Occipital lobe (tissue), 1 donor: ENCODE measurements at regions not wholly inside any gene's neighbourhood (a gene's known extent, or its start where the extent isn't known, plus 50 kb on each side); places are given as distances from the start of the nearest gene placed in this dataset.

Experiments used
- DNase-seq: peaks from one replicate; lab custom pipeline; 2025; lab: John Stamatoyannopoulos, UW

DNA sequence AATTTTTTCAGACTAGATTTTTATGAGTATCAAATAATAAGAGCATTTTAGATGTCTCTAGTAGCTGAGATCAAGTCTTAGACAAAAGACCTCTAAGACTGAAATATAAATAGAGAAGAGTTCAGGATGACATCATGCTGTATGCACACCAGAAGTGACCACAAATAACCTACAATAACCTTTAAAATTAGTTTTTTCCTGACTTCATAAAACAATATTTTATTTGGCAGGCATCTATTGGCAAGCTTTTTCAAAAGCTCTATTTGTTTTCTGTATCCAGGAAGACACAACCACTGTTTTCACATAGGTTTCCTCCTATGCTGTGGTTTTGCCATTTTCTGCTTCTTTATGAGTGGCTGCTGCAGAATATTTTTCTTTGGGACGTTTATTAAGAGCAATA, 359.1 kb downstream of the CRPPA start:
- DNase-seq: no peak

DNA sequence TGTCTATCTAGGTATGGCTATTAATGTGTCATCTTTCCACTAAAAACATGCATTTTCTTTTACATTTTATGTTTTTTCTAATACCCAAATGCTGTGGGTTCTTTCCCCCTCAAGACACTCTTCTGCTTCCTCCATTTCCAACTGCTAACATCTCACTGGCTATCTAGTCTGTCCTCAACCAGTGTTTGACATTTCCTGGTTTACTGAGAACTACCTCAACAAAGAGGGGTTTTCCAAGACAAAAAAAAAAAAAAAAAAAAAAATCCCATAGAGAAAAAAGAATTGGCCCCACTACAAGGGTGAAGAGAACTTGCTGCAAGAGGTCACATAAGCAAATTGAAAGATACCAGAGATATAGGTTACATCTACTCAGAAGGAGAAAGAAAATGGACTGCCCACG, 359.7 kb downstream of the CRPPA start:
- DNase-seq: no peak

DNA sequence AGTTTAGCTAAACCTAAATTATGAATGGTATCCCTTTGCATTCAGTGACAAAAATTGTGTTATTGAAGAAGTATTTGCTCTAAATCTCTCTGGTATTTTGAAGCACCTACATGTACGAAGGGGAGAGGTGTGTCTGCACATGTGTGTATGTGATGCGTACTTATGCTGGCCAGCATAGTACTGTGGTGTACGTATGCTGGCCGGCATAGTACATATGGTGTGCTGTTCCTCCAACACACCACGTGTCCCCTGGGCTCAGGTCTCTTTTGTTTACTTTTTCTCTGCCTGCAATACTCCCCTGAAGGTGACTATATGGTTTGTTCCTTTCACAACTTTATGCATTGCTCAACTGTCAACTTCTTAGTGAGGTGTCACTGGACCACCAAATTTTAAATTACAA, 360.3 kb downstream of the CRPPA start:
- DNase-seq: no peak

DNA sequence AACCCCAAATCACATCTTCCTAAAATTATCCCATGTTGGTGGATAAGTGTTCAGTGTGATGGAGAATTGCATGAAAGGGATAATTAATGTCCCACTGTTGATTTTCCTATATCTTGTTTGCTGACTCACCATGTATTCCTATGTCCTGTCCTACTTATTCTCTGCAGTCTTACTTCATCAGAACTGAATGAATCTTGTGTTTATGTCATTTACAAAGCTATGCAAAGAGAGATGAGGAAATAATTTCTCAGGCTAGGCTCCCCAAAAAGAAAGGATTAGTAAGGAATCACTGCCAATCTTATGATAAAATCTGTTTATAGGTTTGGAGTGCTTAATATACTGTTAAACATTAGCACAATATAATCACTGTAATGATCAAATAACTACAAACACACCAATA, 360.8 kb downstream of the CRPPA start:
- no peak for DNase-seq

DNA sequence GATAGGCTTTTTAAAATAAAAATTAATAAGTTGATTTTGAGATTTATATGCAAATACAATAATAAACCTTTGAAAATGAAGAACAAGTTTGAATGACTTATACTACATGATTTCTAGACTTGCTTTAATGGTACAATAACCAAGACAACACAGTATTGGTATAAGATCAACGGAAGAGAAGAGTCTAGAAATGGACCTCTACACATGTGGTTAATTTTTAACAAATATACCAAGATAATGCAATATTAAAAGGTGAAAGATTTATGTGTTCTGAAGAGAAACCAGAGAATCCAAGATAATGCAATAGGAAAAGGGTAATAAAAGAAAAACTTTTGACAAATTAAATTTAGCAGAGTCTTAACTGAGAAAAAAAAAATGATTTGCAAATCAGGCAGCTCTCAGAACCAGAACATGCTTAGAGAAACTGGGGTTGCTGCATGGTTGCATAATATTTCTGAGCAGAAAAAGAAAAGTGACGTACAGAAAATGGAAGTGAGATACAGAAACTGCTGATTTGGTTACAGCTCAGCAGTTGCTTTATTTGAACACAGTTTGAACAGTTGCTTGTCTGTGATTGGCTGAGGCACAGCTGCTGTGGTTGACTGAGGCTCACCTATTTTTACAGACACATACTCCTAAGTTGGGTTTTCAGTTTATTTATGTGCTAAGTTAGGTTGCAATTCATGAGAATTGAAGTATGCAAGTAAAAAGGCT, 365.9 kb downstream of the CRPPA start:
- no peak for DNase-seq

DNA sequence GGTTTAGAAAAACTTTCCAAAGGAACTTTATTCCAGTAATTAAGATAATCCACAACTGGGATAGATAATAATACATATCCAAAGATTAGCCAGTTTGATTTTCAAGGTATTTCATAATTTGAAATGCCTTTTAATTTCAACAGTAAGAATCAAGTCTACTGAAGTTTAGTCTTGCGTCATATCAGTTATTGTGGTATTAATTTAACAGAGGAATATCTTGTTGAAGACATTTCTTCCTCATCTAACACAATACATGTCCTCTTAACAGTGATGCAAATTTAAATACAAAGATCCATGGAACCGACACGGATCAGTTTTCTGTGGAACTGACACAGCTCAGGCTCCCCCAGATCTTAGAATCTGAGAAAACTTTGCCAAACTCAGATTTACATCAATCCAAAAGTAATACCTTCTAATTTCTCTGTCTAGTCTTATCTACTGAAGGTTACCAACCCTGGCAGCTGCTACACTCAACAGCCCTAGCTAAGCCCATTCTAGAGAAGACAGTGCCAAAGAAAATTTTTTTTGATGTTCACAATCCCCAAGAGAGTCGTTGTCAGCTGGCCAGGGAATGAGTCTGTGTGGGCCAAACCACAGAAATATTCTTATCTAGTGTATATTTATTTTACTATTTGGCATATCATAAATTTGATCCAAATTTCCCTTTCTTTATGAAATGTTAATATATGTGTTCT, 365.2 kb upstream of the MEOX2 start:
- no peak for DNase-seq

DNA sequence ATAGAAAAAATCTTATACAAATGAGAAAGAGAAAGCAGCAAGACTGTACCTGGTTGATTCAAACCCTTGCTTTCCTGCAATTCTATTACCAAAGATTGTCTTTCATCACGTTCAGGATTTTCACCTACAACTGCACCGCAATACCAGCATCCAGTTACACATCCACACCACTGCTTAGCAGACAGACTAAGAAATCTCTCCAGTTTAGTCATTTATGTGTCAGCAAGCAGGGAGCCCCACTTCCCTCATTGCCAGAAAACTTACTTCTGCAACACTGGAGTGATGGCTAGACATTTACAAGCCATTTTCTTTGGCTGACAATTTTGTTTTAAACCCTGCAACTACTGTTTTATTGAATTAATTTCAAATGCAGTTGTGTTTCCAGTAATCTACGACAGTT, 359.6 kb upstream of the MEOX2 start:
- no peak for DNase-seq

DNA sequence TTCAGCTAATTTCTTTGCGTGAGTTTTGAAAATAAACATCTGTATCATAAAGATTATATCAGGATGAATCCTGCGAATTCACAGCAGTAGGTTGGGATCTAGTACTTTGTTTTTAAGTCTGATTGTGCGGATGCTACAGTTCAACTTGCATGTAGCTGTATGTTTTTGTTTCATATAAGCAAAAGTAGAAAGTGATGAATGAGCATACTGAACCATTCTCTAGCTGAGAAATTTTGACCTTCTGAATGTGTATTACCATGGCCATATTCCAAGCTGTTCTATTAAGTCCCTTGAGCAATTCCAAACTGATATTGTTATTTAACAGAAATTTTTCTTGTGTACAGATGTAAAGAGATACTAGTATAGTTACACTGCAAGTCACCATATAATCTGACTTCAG, 358.8 kb upstream of the MEOX2 start:
- no peak for DNase-seq

DNA sequence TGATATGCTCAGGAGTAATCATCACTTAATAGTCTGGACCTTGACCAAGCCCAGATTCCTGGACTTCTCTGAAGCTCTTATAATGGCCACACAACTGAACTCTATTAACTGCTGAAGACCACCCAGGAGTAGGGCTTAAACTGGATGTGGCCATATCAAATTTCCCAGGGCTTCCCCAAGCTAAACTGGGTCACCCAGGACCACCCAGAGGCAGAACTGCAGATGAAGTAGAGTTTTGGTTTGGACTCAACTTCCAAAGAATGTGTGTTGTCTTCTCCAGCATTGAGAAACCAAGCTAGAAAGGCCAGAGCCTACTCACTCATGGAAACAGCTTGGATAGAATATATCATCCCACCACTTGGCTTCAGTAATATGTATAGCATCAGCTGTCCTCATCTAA, 358.2 kb upstream of the MEOX2 start:
- DNase-seq: no peak

DNA sequence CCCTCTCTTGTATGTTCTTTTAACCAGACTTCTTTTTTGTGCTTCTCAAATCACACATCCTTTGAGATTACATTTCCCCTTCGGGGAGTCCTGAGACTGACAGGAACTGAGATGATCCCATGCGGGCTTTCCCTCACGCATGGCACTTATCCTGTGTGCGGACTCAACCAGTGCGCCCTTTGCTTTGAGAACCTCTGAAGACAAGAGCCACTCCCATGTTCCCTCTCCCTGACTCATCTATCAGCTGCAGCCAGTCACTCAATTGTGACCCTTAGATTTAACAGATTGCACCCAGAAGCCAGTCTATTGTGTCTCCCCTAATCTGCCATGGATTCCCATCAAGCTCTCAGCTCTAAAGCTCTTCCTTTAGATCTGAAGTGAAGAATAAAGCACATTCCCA, 353.9 kb upstream of the MEOX2 start:
- DNase-seq: no peak

DNA sequence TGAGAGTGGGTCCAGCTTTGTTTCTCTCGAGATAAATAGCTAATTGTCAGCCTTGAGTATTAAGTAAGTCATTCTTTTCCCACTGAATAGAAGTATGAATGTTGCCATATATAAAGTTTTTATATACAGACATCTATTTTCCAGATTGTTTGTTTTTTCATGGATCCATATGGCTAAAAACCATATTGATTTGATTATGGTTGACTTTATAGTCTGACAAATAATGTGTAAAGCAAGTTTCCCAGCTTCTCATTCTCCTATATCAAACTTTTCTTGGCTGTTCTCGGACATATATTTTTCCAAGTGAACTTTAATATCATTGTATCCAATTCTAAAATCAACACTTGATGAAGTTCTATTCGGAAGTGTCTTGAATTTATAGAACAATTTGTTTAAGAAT, 352.4 kb upstream of the MEOX2 start:
- no peak for DNase-seq

DNA sequence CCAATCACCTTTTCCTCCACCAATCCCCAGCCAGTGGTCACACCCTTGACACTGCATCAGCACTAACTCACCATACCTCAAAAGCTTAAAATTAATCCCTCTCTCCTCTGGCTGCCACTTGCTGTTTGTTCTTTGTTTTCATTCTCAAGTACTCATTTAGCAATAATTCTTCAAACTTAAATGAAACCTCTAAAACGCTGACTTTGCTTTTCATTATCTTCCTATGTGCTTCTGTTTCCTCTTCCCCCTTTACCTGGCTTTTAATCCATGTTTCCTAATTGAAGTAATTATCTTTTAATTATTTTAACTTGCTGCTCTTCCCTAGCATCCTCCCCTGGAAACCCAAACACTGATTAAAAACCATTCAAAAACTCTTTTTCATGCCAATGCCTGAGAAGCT, 348.9 kb upstream of the MEOX2 start:
- DNase-seq: no peak

DNA sequence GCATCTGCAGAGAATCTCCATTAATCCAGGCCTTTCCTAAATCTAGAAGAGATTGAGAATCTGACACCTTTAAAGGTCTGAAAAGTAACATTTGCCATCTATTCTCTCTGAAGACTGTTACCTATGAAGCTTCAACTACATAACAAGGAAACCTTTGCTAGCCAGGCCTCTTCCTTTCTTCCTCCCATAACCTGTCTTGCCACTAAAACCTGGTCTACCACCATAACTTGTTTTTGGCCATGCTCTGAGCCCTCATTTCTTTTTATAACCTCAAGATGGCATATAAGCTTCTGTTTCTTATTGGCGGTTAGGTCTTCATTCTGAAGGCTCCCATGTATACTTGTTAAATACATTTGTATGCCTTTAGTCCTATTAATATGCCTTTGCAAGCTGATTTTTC, 348.4 kb upstream of the MEOX2 start:
- no peak for DNase-seq

DNA sequence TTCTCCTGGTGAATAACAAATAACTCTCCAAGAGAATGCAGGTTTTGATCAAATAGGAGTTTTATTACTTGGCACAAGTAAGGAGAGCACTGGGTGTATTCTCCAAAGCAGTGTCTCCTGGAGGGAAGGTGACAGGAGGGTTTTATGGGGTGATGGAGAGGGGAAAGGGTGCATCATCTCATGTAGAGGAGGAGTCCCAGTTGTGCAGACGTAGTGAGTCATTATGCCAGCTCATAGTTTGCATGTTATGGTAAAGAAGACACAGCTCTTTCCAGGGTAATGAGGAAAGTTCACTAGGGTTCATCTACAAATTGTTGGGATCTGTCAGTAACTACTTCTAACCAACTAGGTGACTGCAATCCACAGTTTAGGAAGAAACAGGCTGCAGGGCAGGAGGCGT, 347.9 kb upstream of the MEOX2 start:
- no peak for DNase-seq

DNA sequence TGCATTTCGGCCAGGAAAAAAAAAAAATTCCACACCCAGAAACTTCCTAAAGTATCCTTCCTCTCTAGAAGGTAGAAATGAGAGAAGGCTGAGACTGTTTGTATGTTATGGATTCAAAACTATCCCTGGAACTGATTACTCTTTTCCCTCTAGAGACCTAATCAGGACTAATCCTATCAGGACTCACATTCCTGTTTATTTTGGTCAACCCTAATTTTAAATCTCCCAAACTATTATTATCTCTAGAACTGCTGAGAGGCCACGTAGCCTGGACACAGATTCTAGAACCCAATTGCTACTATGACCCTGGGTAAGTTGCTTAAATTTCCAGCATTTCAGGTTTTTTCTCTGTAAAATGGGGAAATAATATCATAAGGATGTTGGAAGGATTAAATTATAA, 346.8 kb upstream of the MEOX2 start:
- DNase-seq: no peak

DNA sequence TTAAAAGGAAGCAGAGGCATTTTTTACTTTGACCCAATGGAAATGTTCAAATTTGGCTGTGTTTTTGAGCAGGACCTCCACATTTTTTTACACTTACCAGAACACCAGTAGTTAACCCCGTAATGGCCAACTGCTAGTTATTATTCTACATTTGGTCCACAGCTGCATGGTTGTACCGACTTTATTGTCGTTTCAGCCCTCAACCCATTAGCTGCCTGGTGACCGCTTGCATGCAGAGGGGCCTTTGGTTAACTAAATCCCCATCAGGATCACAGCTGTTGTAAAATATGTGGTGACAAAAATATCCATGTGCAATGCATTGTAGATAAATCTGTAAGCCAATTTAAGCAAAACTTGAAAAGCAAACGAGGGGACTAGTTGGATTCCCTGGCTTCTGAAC, 342.2 kb upstream of the MEOX2 start:
- DNase-seq: no peak

DNA sequence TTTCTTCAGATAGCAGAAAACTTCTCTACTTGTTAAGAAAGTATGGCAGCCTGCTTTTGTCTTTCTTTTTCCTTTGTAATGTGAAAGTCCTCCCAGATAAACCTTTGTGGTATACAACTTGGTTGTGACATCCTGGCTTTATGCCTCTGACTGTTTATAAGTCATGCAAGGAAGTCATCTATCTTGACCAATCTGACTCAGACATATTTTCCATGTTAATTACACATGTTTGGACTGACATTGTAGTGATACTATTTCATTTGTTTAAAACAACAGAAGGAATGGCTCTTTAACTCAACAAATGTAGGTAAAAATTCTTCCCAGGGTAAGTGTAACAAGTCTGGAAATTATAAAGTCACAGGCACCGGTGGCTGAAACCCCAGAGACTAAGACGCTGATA, 341.6 kb upstream of the MEOX2 start:
- DNase-seq: no peak

DNA sequence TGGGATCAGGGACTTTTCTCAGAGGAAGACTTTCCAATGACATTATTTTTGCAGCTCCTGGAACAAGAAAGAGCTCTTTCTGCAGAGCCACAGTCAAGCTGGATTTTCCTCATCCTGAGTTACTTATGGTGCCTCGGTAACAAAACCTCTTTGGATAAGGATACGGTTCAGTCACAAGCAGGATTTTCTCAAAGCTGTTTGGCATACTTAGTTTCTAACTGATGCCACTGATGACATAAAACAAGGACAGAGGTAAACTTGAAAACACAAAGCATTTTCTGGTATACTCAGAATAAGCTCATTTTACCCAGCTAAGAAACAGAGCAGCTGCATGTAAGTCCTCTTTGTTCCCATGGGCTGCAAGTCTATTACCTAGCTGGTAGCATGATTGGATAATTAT, 340.9 kb upstream of the MEOX2 start:
- DNase-seq: no peak

DNA sequence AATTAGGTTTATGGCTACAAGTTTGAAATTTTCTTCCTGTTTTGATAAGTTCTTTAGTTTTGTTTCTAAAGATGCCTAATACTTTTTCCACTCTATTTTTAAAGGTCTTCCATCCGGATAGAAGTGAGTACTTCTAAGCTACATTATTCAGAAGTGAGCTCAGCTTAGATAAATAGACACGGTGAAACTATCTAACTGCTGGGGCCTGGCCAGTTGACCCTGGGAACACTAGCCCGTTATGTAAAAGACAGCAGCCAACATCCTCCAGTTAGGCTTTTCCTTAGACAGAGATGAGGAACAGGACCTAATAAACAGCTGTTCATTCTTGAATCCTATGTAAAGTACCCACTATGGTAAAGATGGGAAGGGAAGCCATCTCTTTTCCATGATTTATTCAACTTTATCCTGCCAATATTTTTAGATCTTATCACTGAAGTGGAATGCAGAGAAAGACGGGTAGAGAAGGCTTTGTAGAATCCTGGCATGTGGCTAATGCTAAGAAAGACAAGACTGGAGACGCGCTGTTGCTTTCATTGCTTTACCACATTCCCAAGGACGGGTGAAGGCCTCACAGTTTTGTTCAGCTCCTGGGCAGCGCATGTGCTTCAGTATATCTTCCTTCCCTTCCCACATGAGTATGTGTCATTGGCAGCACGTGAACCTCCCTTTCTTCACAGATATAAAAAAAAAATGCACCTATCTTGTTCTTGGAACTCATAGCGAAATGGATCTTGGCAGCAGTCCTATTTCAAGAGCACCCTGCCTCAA, 340.0 kb upstream of the MEOX2 start:
- DNase-seq: no peak

DNA sequence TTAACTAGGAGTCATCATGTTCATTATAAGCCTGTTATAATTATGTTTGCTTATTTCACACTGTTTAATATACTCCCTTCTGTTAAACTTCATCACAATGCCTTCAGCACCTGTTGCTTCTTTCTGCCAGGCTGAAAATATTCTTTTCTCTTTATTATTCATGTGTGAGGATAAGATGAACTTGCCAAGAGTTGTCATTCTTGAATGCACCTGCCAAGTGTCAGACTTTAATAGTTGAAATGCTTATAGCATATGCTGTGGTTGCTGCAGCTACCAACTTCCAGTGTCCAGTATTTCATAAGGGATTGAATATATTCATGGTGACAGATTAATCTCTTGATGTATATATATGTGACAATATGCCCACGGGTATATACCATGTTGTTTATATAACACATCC, 339.2 kb upstream of the MEOX2 start:
- no peak for DNase-seq

DNA sequence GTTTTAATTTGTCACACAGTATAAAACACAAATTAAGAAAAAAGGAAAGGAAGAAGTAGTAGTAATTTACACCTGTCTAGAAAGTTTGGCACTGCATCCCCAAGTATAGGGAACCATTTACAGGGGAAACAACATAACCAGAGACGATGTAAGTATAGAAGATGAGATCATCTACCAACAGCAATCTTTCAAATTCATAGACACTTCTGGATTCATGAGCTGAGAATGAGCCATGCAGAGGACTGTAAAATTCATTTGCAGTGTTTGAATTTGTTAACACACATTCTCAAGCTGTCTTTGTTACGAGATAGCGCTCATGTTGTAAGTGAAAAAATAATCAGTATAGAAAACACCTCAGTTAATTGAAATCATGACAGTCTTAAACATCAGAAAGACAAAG, 337.0 kb upstream of the MEOX2 start:
- DNase-seq: no peak

DNA sequence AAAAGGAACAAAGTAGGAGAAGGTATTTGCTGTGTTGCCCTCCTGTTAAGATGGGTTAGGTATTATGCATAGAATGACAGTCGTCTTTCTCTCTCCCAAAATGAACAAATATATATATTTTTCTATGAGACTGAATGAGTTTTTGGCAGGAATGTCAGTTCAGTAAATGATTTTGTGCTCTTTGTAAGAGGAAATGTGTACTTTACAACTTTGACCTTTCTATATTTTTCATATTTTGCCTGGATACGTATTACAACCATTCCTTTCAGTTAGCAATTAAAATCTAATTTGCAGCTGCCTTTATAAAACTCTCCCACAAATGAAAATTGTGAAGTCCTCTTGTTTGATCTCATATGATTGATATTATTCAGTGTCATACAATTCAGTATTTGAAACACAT, 336.6 kb upstream of the MEOX2 start:
- no peak for DNase-seq

DNA sequence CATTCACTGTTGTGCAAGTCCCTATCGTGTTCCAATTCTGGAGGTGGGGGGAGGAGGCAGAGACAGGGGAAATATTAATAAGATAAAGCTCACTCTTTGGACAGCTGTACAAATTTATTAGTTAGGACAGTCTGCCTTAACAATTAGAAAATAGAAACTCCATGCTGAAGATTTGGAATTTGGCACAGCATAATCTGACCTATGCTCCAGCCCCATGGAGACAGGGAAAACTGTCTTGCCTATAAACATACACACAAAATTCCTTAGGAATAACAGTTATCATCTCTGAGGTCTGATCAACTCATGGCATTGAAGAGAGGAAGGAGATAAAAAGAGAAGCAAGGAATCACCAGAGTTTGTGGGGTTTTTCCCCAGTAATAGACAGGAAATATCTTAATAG, 335.4 kb upstream of the MEOX2 start:
- no peak for DNase-seq
